ENCODE measurements at regions not wholly inside any gene's neighbourhood (a gene's known extent, or its start where the extent isn't known, plus 50 kb on each side); places are given as distances from the start of the nearest gene placed in this dataset.

DNA sequence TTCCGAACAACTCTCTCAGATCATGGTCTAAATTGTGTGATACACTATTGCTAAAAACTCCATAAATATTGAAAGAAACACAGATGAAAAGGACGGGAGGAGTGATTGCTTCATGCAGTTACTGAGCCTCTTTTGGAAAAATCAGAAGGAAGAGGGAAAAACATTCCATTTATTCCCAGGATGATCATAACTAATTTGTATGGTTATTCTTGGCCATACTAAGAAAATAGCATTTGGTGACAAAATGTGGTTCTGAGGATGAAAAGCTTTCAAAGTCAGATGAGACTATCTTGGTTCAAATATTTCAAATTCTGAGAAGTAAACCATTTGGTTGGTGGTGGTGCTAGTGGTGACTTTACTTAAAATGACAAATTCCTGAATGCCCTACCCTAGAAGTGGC lies 305.4 kb upstream of the LDB2 start:
- Histone ChIP-seq H3K36me3 (ENCODE audit: control insufficient read depth, insufficient read depth, low read length) (no peaks in the 10 kb centered on the region), H3K27me3 (ENCODE audit: control insufficient read depth, insufficient read depth, low read length) (no peaks in the 10 kb centered on the region), H3K4me3 (ENCODE audit: low read depth, low read length) (no peak overlapping the region), H3K9me3 (ENCODE audit: control insufficient read depth, insufficient read depth, low read depth, low read length) (peaks cover 29% of the 10 kb centered on the region), H3K27ac (ENCODE audit: low read depth, low read length) (no peak overlapping the region), H3K9ac (ENCODE audit: low read length) (no peak overlapping the region), H3K4me1 (ENCODE audit: control insufficient read depth, insufficient read depth, low read length) (no peaks in the 10 kb centered on the region)

DNA sequence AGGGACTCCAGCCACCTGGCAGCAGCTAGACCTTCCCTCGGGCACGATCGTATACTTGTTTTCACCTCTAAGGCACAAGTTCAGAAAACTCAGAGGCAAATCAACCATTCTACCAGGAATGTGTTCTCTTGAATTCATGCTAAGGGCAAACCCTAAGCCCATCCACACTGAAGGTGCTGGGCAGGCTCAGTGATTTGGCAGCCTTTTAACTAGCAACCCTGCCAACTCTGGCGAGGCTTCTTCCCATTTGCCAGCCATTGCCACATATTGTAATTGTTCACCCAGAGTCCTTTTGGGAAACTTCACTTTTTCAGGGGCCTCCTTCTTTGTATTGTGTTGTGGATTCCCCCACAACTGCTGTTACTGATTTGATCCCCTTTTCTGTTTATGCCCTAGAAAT lies 298.6 kb upstream of the LDB2 start:
- Histone ChIP-seq H3K4me1 (ENCODE audit: control insufficient read depth, insufficient read depth, low read length) (no peaks in the 10 kb centered on the region), H3K9me3 (ENCODE audit: control insufficient read depth, insufficient read depth, low read depth, low read length) (peaks cover 7% of the 10 kb centered on the region), H3K27me3 (ENCODE audit: control insufficient read depth, insufficient read depth, low read length) (no peaks in the 10 kb centered on the region), H3K27ac (ENCODE audit: low read depth, low read length) (no peak overlapping the region), H3K4me3 (ENCODE audit: low read depth, low read length) (no peak overlapping the region), H3K9ac (ENCODE audit: low read length) (no peak overlapping the region), H3K36me3 (ENCODE audit: control insufficient read depth, insufficient read depth, low read length) (no peaks in the 10 kb centered on the region)

DNA sequence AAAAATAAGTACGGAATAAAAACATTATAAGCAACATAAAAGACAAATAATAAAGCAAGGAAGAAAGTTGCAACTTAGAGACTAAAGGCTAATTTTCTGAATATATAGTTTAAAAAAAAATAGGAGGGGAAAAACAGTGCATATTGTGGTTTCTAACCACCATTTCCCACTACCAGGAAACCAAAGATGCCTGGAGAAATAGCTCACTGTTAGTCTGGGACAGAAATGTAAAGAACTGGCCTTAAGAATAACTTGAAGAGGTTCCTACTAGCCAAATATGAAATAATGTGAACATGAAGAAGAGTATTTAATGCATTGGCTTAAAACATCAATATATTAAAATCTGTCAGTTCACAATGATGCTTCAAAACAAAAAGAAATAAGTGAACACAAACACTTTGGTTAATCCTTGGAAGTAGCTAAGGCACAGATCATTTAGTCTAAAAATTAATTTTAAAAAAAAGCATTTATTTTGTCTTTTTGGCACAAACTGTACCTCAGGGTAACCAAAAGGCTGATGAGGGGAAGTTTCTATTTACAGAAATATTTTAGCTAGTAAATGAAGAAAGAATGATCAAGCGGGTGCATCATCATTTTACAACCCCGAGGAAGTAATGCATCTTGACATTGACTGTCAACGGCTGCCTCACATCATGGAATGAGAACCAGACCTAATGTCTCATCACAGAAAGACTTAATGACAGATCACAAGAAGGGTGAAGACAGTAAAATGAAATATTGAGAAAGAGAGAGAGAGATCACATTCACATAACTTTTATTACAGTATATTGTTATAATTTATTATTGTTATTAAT lies 297.2 kb upstream of the LDB2 start:
- no peak overlapping the region for H3K4me3 ChIP-seq (ENCODE audit: low read depth, low read length)
- H3K36me3 ChIP-seq (ENCODE audit: control insufficient read depth, insufficient read depth, low read length): no peaks in the 10 kb centered on the region
- H3K9me3 ChIP-seq (ENCODE audit: control insufficient read depth, insufficient read depth, low read depth, low read length): peaks cover 10% of the 10 kb centered on the region
- no peaks in the 10 kb centered on the region for H3K4me1 ChIP-seq (ENCODE audit: control insufficient read depth, insufficient read depth, low read length)
- no peaks in the 10 kb centered on the region for H3K27me3 ChIP-seq (ENCODE audit: control insufficient read depth, insufficient read depth, low read length)
- H3K27ac ChIP-seq (ENCODE audit: low read depth, low read length): no peak overlapping the region
- no peak overlapping the region for H3K9ac ChIP-seq (ENCODE audit: low read length)

DNA sequence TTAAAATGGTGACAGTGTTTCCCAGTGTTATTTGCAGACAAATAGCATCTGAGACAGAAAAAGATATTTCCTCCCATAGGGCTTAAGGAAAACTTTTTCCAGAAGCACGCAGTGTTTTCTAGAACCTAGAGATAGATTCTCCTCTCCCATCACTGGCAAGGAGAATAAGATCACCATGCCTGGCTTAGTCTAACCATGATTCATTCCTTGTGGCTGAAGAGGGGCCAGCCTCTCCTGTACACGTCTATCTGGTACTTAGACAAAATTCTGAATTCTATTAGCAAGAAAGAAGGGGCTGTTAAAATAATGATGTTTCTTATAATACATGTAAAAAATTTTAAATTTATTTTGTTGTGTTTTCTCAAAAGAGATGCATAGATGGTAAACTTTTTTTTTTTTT lies 296.1 kb upstream of the LDB2 start:
- H3K9me3 ChIP-seq (ENCODE audit: control insufficient read depth, insufficient read depth, low read depth, low read length): peaks cover 16% of the 10 kb centered on the region
- no peaks in the 10 kb centered on the region for H3K27me3 ChIP-seq (ENCODE audit: control insufficient read depth, insufficient read depth, low read length)
- no peak overlapping the region for H3K4me3 ChIP-seq (ENCODE audit: low read depth, low read length)
- H3K4me1 ChIP-seq (ENCODE audit: control insufficient read depth, insufficient read depth, low read length): no peaks in the 10 kb centered on the region
- no peak overlapping the region for H3K9ac ChIP-seq (ENCODE audit: low read length)
- no peak overlapping the region for H3K27ac ChIP-seq (ENCODE audit: low read depth, low read length)
- H3K36me3 ChIP-seq (ENCODE audit: control insufficient read depth, insufficient read depth, low read length): no peaks in the 10 kb centered on the region

DNA sequence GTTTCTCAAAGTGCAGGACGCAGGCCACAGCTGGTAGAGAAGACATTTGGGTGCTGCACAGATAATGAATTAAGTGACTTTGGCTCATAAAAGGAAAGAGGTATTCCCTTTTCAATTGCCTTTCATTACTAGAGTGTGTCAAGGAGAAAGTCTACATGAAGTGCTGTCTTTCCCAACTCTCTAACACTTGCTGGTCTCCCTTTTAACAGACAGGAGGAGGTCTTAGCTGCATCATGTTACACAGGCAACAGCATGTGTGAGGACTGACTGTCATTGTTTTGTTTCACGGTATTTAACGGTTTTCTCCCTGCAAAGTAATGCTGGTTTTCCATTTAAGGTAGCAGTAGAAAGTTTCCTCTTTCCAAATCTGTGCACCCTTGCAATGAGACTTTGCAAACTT lies 291.3 kb upstream of the LDB2 start:
- Histone ChIP-seq H3K27me3 (ENCODE audit: control insufficient read depth, insufficient read depth, low read length) (no peaks in the 10 kb centered on the region), H3K27ac (ENCODE audit: low read depth, low read length) (no peak overlapping the region), H3K9me3 (ENCODE audit: control insufficient read depth, insufficient read depth, low read depth, low read length) (peaks cover 12% of the 10 kb centered on the region; the same call in 1 of the 2 replicates), H3K4me3 (ENCODE audit: low read depth, low read length) (no peak overlapping the region), H3K36me3 (ENCODE audit: control insufficient read depth, insufficient read depth, low read length) (no peaks in the 10 kb centered on the region), H3K4me1 (ENCODE audit: control insufficient read depth, insufficient read depth, low read length) (peaks cover 15% of the 10 kb centered on the region; the same call in 1 of the 2 replicates), H3K9ac (ENCODE audit: low read length) (no peak overlapping the region)

DNA sequence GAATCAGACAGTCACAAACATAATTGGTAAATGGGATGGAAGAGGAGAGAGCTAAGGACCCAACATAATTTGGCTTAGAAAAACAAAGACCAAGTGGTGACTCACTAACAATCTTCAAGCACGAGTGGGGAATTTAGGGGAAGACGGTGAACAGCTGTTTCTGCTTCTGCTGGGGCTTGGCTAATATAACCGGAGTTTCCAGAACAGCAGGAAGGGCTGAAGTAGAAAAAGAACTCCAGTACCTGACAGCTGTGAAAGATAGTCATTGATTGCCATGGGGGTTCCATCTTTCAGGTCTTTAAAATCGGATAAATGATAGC lies 290.9 kb upstream of the LDB2 start:
- Histone ChIP-seq H3K9me3 (ENCODE audit: control insufficient read depth, insufficient read depth, low read depth, low read length) (peaks cover 12% of the 10 kb centered on the region; the same call in 1 of the 2 replicates), H3K4me3 (ENCODE audit: low read depth, low read length) (no peak overlapping the region), H3K9ac (ENCODE audit: low read length) (no peak overlapping the region), H3K27ac (ENCODE audit: low read depth, low read length) (no peak overlapping the region), H3K36me3 (ENCODE audit: control insufficient read depth, insufficient read depth, low read length) (no peaks in the 10 kb centered on the region), H3K4me1 (ENCODE audit: control insufficient read depth, insufficient read depth, low read length) (peaks cover 15% of the 10 kb centered on the region; the same call in 1 of the 2 replicates), H3K27me3 (ENCODE audit: control insufficient read depth, insufficient read depth, low read length) (no peaks in the 10 kb centered on the region)

DNA sequence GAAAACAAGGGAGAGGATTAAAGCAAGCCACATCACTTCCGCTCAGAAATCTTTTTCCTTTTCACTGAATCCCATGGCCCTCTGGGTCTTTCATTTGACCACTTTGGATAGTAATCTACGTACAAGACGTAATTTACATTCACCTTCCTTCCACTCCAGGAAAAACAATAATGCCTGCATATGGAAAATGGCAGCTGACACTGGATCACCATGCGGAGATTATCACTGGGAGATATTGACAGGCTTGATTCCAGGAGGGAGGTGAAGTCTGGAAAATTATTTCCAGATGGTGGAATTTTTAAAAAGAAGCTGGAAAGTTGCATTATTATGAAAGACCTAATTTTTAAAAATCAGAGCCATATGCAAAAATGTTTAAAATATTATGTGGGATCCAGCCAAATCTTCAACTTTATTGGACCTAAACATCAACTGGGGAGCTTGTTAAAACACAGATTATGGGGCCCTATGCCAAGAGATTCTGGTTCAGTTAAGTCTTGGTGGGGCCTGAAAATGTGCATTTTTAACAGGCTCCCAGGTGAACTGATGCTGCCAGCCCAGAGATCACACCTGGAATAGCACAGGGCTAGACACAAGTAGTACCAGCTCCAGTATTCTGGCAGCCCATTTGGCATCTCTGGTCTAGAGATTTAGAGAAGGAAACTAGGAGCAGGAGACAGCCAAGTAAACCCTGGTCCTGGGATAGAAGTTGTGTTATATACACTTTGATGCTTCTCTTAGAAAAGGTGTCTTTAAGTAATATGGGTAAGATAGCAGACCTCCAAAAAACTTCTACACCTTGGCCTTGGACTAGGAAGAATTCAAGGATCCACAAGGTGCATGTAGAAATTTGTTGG lies 290.3 kb upstream of the LDB2 start:
- Histone ChIP-seq H3K27ac (ENCODE audit: low read depth, low read length) (no peak overlapping the region), H3K9me3 (ENCODE audit: control insufficient read depth, insufficient read depth, low read depth, low read length) (peaks cover 12% of the 10 kb centered on the region; the same call in 1 of the 2 replicates), H3K36me3 (ENCODE audit: control insufficient read depth, insufficient read depth, low read length) (no peaks in the 10 kb centered on the region), H3K4me3 (ENCODE audit: low read depth, low read length) (no peak overlapping the region), H3K4me1 (ENCODE audit: control insufficient read depth, insufficient read depth, low read length) (peaks cover 15% of the 10 kb centered on the region; the same call in 1 of the 2 replicates), H3K9ac (ENCODE audit: low read length) (no peak overlapping the region), H3K27me3 (ENCODE audit: control insufficient read depth, insufficient read depth, low read length) (no peaks in the 10 kb centered on the region)

DNA sequence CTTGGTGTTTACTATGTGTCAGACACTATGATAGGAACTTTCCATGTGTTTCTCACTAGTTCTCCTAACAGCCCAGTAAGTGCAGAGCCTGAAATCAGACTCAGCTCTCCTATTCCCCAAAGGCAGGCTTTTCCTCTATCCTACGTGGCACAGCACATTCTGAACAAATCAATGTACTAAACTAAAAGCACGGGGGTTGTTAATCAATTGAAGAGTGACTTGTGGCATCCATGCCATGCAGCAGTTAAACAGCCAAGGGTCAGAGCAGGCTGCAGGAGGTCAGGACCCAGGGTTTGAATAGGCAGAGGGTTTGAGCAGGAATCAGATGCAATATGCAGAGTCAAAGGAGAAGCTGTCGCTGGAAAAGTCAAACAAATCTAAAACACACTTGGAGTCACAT lies 289.7 kb upstream of the LDB2 start:
- Histone ChIP-seq H3K9ac (ENCODE audit: low read length) (no peak overlapping the region), H3K27ac (ENCODE audit: low read depth, low read length) (no peak overlapping the region), H3K4me1 (ENCODE audit: control insufficient read depth, insufficient read depth, low read length) (peaks cover 15% of the 10 kb centered on the region; the same call in 1 of the 2 replicates), H3K4me3 (ENCODE audit: low read depth, low read length) (no peak overlapping the region), H3K9me3 (ENCODE audit: control insufficient read depth, insufficient read depth, low read depth, low read length) (peaks cover 12% of the 10 kb centered on the region; the same call in 1 of the 2 replicates), H3K27me3 (ENCODE audit: control insufficient read depth, insufficient read depth, low read length) (no peaks in the 10 kb centered on the region), H3K36me3 (ENCODE audit: control insufficient read depth, insufficient read depth, low read length) (no peaks in the 10 kb centered on the region)

DNA sequence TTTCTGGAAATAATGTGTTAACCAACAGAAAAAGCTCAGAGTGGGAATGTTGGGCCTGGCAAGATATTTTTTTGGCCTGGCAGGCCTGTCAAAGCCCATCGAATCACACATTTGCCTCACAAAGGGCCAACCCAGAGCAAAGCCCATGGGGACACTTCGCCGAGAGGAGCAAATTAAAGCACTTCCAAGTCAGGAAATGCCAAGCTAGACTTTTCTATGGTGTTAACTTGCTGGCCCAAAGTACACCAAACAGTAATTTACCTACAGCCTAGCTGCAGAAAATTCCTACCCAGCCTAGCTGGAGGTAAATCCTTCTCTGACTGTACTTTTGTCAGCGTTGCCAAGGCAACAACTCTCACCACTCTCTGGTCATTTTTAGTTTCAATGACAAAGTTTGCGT lies 288.6 kb upstream of the LDB2 start:
- Histone ChIP-seq H3K36me3 (ENCODE audit: control insufficient read depth, insufficient read depth, low read length) (no peaks in the 10 kb centered on the region), H3K4me3 (ENCODE audit: low read depth, low read length) (no peak overlapping the region), H3K9ac (ENCODE audit: low read length) (no peak overlapping the region), H3K4me1 (ENCODE audit: control insufficient read depth, insufficient read depth, low read length) (peaks cover 15% of the 10 kb centered on the region; the same call in 1 of the 2 replicates), H3K9me3 (ENCODE audit: control insufficient read depth, insufficient read depth, low read depth, low read length) (peaks cover 12% of the 10 kb centered on the region; the same call in 1 of the 2 replicates), H3K27ac (ENCODE audit: low read depth, low read length) (no peak overlapping the region), H3K27me3 (ENCODE audit: control insufficient read depth, insufficient read depth, low read length) (no peaks in the 10 kb centered on the region)

DNA sequence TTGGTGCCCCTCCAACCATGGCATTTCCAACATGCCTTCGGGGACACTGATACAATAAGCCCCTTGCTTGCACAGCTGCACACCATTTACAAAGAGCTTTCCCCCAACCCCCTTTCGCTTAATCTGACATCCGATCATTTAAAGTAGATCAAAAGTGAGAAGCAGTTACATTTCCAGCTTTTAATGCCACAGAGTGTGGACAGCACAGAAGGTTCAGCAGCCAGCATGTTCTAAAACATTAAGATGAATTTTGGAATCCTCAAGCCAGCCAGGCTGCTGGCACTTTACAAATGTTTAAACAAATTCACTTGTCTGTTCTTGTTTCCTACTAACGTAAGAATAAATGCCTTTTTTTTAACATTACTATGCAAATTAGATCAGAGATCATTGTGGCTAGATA lies 284.4 kb upstream of the LDB2 start:
- no peak overlapping the region for H3K4me3 ChIP-seq (ENCODE audit: low read depth, low read length)

DNA sequence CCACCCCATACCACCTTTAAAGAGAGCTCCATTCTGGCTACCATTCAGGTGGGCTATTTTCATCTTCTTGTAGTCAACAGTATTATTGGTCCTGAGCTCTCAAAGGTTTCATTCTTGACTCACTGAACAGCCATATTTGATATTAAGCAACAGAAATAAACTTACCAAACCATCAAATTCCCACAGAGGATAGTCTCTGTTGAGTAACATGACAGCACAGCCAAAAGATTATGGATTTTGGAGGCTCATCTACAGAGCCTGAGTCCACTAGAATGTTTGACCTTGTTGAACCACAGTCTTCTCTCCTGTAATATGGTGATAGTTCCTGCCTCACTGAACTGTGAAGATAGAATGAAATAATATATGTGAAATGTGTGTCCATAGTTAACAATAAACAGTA lies 276.3 kb upstream of the LDB2 start:
- Histone ChIP-seq H3K27me3 (ENCODE audit: control insufficient read depth, insufficient read depth, low read length) (no peaks in the 10 kb centered on the region), H3K4me3 (ENCODE audit: low read depth, low read length) (no peak overlapping the region), H3K27ac (ENCODE audit: low read depth, low read length) (no peak overlapping the region), H3K9ac (ENCODE audit: low read length) (no peak overlapping the region), H3K36me3 (ENCODE audit: control insufficient read depth, insufficient read depth, low read length) (no peaks in the 10 kb centered on the region), H3K9me3 (ENCODE audit: control insufficient read depth, insufficient read depth, low read depth, low read length) (no peaks in the 10 kb centered on the region), H3K4me1 (ENCODE audit: control insufficient read depth, insufficient read depth, low read length) (peaks cover 3% of the 10 kb centered on the region; the same call in 1 of the 2 replicates)

More for the DNA sequence above, 284.4 kb upstream of the LDB2 start:
- H3K27me3 ChIP-seq (ENCODE audit: control insufficient read depth, insufficient read depth, low read length): no peaks in the 10 kb centered on the region
- peaks cover 9% of the 10 kb centered on the region; the same call in 1 of the 2 replicates for H3K4me1 ChIP-seq (ENCODE audit: control insufficient read depth, insufficient read depth, low read length)
- H3K27ac ChIP-seq (ENCODE audit: low read depth, low read length): no peak overlapping the region
- H3K36me3 ChIP-seq (ENCODE audit: control insufficient read depth, insufficient read depth, low read length): no peaks in the 10 kb centered on the region
- no peak overlapping the region for H3K9ac ChIP-seq (ENCODE audit: low read length)
- 0 out of 2 replicates have a peak, but pooled peaks cover 4% of the 10 kb centered on the region for H3K9me3 ChIP-seq (ENCODE audit: control insufficient read depth, insufficient read depth, low read depth, low read length)

Measured in HUES6 (cell line).